SU-DHL-6 (cell line): ENCODE measurements at regions not wholly inside any gene's neighbourhood (a gene's known extent, or its start where the extent isn't known, plus 50 kb on each side); places are given as distances from the start of the nearest gene placed in this dataset.
A peak's percentile ranks its signal among the peaks of the same experiment; 100 is the strongest.

Experiments
- H2AFZ ChIP-seq: fragments of 200-600 bp; sonication (generic); 2 replicates; pipeline ENCODE4 v1.6.1; 2014; ENCODE audit warnings: low read depth, mild to moderate bottlenecking, moderate library complexity, mixed read lengths, antibody characterized with exemption, low read length; ENCODE audit not compliant: severe bottlenecking
- H3F3A ChIP-seq: fragments of 200-600 bp; shearing (Covaris generic); 2 replicates; pipeline ENCODE4 v1.6.0; 2016; ENCODE audit warnings: antibody characterized with exemption, mild to moderate bottlenecking; ENCODE audit not compliant: insufficient read depth
- H3K27ac ChIP-seq: fragments of 200-600 bp; sonication (generic); 2 replicates; pipeline ENCODE4 v1.5.1; 2016; ENCODE audit warnings: low read depth, mild to moderate bottlenecking, low read length, moderate library complexity, mixed read lengths
- H3K27me3 ChIP-seq: fragments of 200-600 bp; sonication (generic), shearing (Covaris generic); 2 replicates; pipeline ENCODE4 v1.6.0; 2014; ENCODE audit warnings: mild to moderate bottlenecking, low read length
- H3K36me3 ChIP-seq: fragments of 200-600 bp; sonication (generic); 2 replicates; pipeline ENCODE4 v1.6.1; 2014; ENCODE audit warnings: mild to moderate bottlenecking, low read length, mixed read lengths
- H3K4me2 ChIP-seq: fragments of 300-600, 200-600 bp; shearing (Covaris generic), sonication (generic); 2 replicates; pipeline ENCODE4 v1.6.0; 2014; ENCODE audit warnings: low read length, low read depth, mild to moderate bottlenecking; ENCODE audit not compliant: poor library complexity, severe bottlenecking
- H3K4me3 ChIP-seq: fragments of 200-600 bp; sonication (generic); 2 replicates; pipeline ENCODE4 v1.5.1; 2014; ENCODE audit warnings: antibody characterized with exemption, low read length, mild to moderate bottlenecking, mixed read lengths; ENCODE audit not compliant: insufficient read depth, poor library complexity, severe bottlenecking
- H3K79me2 ChIP-seq: fragments of 200-600 bp; sonication (generic); 2 replicates; pipeline ENCODE4 v1.6.1; 2014; ENCODE audit warnings: mild to moderate bottlenecking, low read length, moderate library complexity; ENCODE audit not compliant: insufficient read depth
- H3K9ac ChIP-seq: fragments of 200-600 bp; sonication (generic); 2 replicates; pipeline ENCODE4 v1.7.0; 2014; ENCODE audit warnings: mild to moderate bottlenecking, low read length
- H3K9me2 ChIP-seq: fragments of 200-600 bp; sonication (generic); replicated peaks from 2 replicates; pipeline ENCODE4 v1.6.1; 2014; ENCODE audit warnings: low read length; ENCODE audit not compliant: insufficient read depth
- H3K9me3 ChIP-seq: fragments of 200-600 bp; sonication (generic); 2 replicates; pipeline ENCODE4 v1.6.1; 2014; ENCODE audit warnings: low read length, mixed read lengths; ENCODE audit not compliant: insufficient read depth
- H4K20me1 ChIP-seq: fragments of 200-600 bp; sonication (generic); 2 replicates; pipeline ENCODE4 v1.6.1; 2014; ENCODE audit warnings: low read depth, mild to moderate bottlenecking, antibody characterized with exemption, low read length, moderate library complexity, mixed read lengths
- EZH2phosphoT487 ChIP-seq: fragments of 200-600 bp; sonication (generic), shearing (Covaris generic); conservative IDR thresholded peaks from 2 replicates; pipeline ENCODE4 v1.6.1; 2018; ENCODE audit warnings: mild to moderate bottlenecking, antibody characterized with exemption, low read length, moderate library complexity, mixed read lengths
- TF ChIP-seq, protein P1 (sequence below): fragments of 200-600 bp; sonication (generic); IDR thresholded peaks from one replicate; pipeline ENCODE4 v1.5.1; 2017; ENCODE audit warnings: antibody characterized with exemption, mild to moderate bottlenecking, low read length, moderate library complexity; ENCODE audit not compliant: insufficient read depth, poor library complexity, severe bottlenecking

- Histone ChIP-seq H3K9me2 (no peaks in the 10 kb centered on the region), H3F3A (no peaks in the 10 kb centered on the region), H3K9me3 (no peaks in the 10 kb centered on the region), H3K9ac (no peak overlapping the region; the same call in 1 of the 2 replicates), H2AFZ (peak overlapping the region; percentile 22), H3K36me3 (no peaks in the 10 kb centered on the region), H4K20me1 (no peaks in the 10 kb centered on the region), H3K27ac (0 out of 2 replicates have a peak overlapping the region, but pooled peaks have one; percentile 16), H3K4me2 (no peak overlapping the region), H3K27me3 (no peaks in the 10 kb centered on the region), H3K79me2 (no peaks in the 10 kb centered on the region), H3K4me3 (no peak overlapping the region)
- TF ChIP-seq EZH2phosphoT487 = no peak
- TF ChIP-seq, protein P1, sequence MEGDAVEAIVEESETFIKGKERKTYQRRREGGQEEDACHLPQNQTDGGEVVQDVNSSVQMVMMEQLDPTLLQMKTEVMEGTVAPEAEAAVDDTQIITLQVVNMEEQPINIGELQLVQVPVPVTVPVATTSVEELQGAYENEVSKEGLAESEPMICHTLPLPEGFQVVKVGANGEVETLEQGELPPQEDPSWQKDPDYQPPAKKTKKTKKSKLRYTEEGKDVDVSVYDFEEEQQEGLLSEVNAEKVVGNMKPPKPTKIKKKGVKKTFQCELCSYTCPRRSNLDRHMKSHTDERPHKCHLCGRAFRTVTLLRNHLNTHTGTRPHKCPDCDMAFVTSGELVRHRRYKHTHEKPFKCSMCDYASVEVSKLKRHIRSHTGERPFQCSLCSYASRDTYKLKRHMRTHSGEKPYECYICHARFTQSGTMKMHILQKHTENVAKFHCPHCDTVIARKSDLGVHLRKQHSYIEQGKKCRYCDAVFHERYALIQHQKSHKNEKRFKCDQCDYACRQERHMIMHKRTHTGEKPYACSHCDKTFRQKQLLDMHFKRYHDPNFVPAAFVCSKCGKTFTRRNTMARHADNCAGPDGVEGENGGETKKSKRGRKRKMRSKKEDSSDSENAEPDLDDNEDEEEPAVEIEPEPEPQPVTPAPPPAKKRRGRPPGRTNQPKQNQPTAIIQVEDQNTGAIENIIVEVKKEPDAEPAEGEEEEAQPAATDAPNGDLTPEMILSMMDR = no peak
These were observed 120.4 kb upstream of the IRF2BP2 start for GRCh38 chr1:234730475-234730769.

DNA sequence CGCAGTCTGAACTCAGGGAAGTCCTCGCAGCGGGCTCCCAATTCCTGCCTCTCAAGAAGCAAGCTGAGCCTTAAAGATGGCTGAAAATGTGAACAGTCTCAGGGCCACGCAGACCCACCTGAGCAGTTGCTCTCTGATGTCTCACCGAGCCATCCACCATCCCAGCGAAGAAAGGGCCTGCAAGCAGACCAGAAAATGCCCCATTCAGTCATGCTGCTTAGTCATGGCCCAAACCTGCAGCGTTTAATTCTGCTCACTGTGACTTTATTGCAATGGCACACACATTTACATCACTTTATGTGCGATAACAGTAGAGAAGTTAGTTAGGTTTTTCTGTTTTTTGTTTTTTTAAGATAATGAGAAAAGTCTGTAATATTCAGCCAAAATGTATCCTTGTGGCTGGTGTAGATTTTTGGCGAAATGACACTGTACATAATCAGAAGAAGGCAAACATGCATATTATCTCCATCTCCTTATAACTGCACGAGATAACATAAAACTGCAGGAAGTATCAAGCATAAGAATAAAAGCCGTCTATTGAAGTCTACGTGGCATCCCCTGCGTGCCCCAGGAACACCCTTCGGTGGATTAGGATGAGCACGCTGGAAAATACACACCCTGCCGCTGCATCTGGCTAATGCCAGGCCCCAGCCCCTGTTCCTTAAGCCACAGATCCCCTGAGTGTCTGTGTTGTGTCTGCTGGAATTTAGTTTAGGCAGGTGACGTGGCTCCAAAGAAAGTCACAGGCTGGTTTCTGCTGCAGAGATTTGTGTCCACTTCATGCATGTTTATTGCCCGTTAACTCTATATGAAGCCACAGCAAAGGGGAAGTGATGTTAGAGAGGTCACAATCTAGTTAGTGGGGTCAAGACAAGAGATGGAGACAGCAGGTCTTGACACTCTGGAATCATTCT, 119.8 kb upstream of the IRF2BP2 start:
- Histone ChIP-seq H3K9me3 (no peaks in the 10 kb centered on the region), H3K27ac (no peak overlapping the region), H4K20me1 (no peaks in the 10 kb centered on the region), H3K27me3 (no peaks in the 10 kb centered on the region), H3K9ac (no peak overlapping the region), H3K9me2 (no peaks in the 10 kb centered on the region), H3K79me2 (no peaks in the 10 kb centered on the region), H3F3A (no peaks in the 10 kb centered on the region), H2AFZ (peak overlapping the region; percentile 22), H3K36me3 (no peaks in the 10 kb centered on the region), H3K4me3 (no peak overlapping the region), H3K4me2 (no peak overlapping the region)
- TF ChIP-seq EZH2phosphoT487 = no peak
- TF ChIP-seq, protein P1 = no peak

- no peak overlapping the region for H3K4me2 ChIP-seq
- H3K79me2 ChIP-seq = no peaks in the 10 kb centered on the region
- H3K9ac ChIP-seq = no peak overlapping the region
These were observed 118.8 kb upstream of the IRF2BP2 start for GRCh38 chr1:234728740-234729139.

More at GRCh38 chr1:234728740-234729139, 118.8 kb upstream of the IRF2BP2 start:
- H3K9me2 ChIP-seq = no peaks in the 10 kb centered on the region
- H3K27ac ChIP-seq = no peak overlapping the region
- 0 out of 2 replicates have a peak, but pooled peaks cover 2% of the 10 kb centered on the region for H3F3A ChIP-seq
- no peaks in the 10 kb centered on the region for H3K27me3 ChIP-seq
- no peak for TF ChIP-seq EZH2phosphoT487
- TF ChIP-seq, protein P1 = no peak
- H3K4me3 ChIP-seq = no peak overlapping the region
- no peaks in the 10 kb centered on the region for H3K36me3 ChIP-seq
- H3K9me3 ChIP-seq = no peaks in the 10 kb centered on the region
- no peak overlapping the region for H2AFZ ChIP-seq
- H4K20me1 ChIP-seq = no peaks in the 10 kb centered on the region
